ENCODE measurements at regions not wholly inside any gene's neighbourhood (a gene's known extent, or its start where the extent isn't known, plus 50 kb on each side); places are given as distances from the start of the nearest gene placed in this dataset.

DNA sequence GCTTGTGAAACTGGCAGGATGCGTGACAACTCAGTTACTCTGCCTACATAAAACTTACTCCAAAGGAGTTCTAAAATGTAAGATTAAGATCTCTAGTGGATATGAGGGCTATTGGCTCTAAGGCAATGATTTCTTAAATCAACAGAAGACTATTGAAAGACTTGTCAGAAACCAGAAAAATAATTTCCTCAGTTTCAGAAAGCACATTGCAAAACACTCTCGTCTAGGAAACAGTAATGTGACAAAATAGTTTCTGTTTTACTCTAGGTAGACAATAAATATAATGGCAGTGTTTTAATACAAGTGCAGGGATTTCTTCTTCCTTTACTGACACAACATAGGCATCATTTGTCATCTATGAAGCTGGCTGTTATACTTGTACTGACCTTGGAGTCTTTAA, 230.1 kb downstream of the KCTD12 start:
- no peak for DNase-seq

DNA sequence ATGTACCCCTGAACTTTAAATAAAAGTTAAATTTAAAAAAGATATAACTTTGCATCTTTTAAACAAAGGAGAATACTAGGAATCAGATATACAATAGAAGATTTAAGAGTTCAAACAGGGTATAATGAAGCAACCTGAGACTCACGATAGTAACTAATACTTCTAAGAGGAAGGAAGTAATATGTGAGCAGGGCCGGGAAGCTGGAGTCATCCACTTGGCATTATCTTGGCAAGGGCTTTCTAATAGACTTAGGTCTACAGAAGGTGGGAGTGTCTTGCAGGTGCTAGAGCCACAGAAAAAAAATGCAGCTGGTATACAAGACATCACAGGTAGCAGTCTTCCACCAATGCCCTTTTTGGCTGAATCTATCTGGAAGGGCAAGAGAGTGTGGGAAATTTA, 231.9 kb downstream of the KCTD12 start:
- no peak for DNase-seq

GRCh38 chr13:76651286-76651685, 234.9 kb downstream of the KCTD12 start:
- no peak for DNase-seq

- no peak for DNase-seq
These were observed 238.7 kb downstream of the KCTD12 start for GRCh38 chr13:76647550-76647949.

DNA sequence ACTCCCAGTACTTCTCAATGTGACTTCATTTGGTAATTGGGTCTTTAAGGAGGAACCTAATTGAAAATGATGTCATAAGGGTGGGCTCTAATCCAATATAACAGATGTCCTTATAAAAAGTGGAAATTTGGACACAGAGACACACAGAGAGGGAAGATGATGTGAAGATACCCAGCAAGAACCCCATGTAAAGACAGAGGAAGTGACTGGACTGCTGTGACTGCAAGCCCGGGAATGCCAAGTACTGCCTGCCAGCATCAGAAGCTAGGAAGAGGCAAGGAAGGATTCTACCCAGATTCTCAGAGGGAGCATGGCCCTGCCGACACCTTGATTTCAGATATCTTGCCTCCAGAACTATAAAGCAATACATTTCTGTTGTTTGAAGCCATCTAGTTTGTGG, 239.3 kb downstream of the KCTD12 start:
- no peak for DNase-seq

DNA sequence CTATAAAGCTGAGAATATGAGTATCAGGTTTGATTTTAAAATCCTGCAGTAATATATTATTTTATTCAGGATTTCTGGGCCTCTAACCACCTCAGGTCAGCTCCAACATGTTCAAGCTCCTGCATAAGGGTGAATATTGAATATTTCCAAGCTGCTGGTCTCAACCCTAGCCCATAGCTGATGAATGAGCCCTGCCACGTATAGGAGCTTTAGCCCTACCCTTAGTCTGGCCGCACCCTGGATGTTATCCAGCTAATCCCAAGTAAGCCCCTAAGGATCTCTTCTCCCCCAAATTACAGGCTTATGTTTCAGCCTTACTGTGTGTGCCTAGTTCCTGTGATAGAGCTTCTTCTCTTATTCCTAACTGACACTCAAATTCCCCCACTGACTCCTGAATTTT, 240.6 kb downstream of the KCTD12 start:
- DNase-seq: no peak

GRCh38 chr13:76644906-76645305, 241.3 kb downstream of the KCTD12 start:
- DNase-seq: no peak

DNA sequence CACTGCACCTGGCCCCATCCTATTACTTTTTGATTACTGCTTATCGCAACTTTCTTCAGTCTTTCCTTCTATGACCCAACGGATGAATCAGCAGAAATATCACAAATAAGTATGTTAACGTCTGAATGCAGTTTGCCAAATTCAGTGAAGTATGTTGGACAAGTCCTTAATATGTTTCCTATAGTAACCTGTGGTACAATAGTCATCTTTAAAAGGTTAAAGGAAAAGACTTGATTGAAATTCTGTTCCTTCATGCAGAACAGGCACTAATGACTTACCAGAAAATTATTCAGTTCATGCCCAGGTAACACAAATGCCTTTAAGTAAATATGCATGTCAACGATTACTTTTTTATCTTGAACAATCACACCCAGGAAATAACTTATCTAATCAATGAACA, 242.6 kb downstream of the KCTD12 start:
- no peak for DNase-seq

DNA sequence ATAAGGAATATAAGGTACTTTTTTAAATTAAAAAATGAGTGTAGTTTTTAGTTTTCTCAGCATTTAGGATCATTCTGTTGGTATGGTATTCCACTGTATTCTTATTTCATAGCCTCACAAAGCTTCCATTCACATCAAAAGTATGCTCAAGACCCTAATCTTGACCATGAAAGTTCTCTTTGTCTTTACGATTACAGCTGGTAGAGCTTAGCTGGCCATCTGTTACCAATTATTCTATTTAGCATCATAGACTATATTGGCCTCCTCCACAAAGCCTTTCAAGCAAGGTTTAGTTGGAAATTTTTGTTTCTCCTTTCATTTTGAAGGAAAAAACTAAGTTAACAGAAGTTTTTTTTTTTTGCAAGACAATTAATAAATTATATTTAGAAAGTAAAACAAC, 245.1 kb downstream of the KCTD12 start:
- no peak for DNase-seq

DNA sequence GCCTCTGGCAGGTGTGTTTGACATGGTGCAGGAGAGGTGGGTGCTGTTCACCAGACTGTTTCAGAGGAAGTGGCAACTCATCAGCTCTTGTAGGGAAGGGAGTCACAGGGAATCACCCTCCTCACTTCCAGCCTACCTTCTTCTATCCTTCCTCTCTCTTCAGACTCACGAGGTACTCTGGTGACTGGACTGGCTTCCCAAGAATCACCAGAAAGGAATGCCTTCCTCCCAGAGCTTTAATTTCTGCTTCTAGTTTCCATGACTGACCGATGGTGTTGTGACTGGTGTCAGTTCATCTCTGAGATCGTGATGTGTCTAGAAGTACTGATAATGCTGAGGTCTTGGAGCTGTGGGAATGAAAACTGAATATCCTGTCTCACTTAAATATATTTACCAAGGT, 247.3 kb downstream of the KCTD12 start:
- no peak for DNase-seq

DNA sequence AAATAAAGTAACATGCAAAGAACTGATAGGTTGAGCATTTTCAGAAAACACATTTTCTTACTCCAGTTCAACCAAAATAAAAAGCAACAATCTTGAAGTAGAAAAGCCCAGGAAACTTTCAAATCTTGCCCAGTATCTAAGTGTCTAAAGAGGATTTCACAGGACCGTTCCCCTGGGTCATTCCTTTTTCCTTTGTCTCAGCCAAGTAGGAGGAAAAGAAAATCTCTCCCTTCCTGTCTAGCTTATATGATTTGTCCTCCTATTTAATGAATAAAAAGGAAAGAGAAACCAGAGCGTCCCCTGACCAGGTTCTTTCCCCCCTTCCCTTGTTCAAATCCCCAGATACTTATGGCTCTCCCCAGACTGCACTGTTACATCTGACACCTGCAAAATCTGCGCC, 248.0 kb downstream of the KCTD12 start:
- DNase-seq: peak; percentile 87

DNA sequence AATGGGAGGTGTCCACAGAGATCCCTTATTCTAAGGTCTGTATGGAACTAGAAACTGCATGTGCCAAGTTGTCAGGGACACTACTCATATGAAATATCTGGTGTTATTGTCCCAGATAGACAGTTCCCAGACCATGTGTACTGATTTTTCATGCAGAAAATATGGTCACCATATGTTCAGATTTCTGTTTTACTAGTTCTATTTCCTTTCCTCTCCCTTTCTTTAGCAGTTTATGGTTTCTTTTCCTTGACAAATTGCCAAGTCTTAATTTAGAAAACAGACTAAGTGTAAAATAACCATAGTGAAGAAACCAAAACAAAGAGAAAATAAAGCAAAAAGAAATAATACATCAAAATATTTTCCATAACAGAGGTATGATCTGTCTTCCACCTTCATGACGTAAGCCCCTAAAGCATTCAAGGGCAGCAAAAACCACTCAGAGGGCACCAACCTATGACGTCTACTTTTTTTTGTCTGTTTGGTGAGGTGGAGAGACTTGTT, 248.5 kb downstream of the KCTD12 start:
- no peak for DNase-seq

- DNase-seq: no peak
These were observed 249.4 kb downstream of the KCTD12 start for GRCh38 chr13:76636829-76637228.

DNA sequence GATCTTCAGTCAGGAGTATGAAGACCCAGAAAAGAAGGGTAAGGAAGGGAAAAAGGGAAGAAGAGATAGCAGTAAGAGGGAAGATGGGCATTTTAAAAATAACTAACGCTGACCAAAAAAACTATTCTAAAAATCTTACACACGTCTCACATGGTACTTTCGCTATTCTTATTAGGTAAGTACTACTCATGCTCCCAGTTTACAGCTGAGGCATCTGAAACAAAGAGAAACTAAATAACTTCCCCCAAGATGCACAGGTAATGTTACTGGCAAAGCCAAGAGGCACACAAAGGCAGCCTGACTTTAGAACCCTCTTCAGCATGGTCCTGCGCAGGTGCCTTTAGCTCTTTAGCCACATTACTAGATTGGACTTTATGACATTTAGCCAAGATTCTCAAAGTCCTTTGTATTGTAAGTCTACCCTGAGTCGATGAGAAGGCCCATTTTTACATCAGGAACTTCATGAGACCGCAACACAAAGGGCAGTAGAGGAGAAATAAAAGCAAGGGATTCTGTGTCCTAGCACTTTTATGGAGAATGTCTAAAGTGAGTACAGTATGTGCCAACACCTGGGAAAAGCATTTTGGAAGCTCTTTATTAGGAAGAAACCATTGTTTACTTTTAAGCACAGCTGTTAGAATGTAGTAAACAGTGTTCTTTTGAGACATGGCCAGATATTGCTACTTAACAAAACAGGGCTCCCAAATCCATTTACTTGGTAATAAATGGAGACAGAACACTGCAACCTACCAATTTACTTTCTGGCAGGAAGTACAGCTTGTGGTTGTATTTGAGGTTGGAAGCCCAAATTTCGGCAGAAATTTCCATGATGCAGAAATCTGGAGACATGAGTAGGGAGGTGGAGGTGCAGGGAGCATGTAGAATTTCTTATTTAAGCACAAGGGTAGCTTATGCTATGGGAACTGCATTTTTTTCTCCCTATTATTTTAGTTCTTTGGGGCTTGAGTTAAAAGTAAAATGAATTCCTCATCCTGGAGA, 250.7 kb downstream of the KCTD12 start:
- DNase-seq: no peak

GRCh38 chr13:76634431-76635191, 251.6 kb downstream of the KCTD12 start:
- no peak for DNase-seq

DNA sequence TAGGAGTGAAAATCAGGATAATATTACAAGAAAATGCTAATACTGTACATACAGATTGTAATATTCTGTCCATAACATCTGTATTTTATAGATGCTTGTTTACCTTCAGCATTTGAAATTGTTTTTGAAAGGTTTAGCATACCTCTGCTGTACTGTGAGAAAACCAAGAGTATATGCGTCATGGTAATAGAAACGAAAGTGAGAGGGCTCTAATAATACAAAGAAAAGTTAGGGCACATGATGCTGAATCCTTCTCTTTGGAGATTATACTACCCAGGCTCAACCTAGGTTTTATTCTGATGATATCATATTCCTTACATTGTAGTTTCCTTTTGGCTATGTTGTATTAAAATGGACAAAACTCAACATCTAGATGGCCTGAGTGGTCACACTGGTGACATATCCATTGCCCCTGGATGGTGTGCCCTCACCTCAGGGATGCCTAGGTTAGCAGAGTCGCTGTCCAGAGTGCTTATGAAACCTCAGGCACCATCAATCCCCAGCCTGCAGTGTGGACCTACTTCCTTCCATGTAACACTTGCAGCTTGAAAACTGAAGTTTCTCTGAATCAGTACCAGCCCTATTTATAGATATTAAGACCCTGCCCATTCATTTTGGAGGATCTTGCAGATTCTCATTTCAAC, 253.7 kb downstream of the KCTD12 start:
- DNase-seq: no peak

GRCh38 chr13:76630629-76631230, 255.5 kb downstream of the KCTD12 start:
- no peak for DNase-seq

DNA sequence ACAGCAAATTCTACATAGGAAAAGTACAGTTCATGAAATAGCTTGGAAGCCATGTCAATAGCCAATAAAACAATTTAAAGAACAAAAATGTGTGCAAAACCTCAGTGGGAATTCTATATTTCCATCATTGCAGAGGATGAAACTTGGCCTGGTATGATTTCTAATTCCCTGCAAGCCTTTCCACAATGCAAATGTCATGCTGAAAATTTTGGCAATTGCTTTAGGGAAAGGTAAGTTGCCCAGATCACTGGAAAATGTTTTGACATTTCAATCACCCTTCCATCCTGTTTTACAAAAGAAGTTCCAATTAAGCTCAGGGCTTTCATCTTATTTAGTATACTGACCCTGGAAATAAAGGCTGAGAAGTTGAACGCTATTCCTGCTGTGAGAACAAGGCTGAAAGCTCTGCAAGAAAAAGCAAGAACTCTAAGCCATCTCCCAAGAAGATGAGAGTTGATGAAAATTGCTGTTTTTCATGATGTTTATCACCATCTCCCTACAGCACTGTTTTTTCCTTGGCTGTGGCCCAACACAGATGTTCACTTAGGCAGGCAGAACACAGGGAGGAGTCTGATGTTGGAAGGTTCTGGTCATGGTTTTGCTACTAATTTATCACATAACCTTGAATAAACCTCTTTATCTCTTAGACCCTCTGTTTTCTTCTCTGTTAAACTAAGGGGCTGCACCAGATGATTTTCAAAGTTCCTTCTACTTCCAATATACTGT, 263.7 kb downstream of the KCTD12 start:
- DNase-seq: peak; percentile 85

GRCh38 chr13:76621705-76622104, 264.5 kb downstream of the KCTD12 start:
- DNase-seq: no peak

- DNase-seq: no peak
These were observed 266.2 kb downstream of the KCTD12 start for GRCh38 chr13:76620036-76620435.

GRCh38 chr13:76619631-76620030, 266.6 kb downstream of the KCTD12 start:
- no peak for DNase-seq
